SK-N-SH (cell line): ENCODE measurements at regions not wholly inside any gene's neighbourhood (a gene's known extent, or its start where the extent isn't known, plus 50 kb on each side); places are given as distances from the start of the nearest gene placed in this dataset.

Experiments used
- CTCF ChIP-seq: fragments of 200-600 bp; sonication (generic); IDR thresholded peaks from 2 replicates; pipeline ENCODE4 v1.6.1; 2017; ENCODE audit warnings: antibody characterized with exemption, mild to moderate bottlenecking, moderate library complexity
- EP300 ChIP-seq, 2 experiments: IDR thresholded peaks; 2 replicates each; pipeline versions ENCODE4 v1.4.0 to v1.6.1; 2012; ENCODE audit warnings: borderline replicate concordance in 1 of 2, low read depth in 1 of 2, low read length in 1 of 2
- POLR2AphosphoS5 ChIP-seq: IDR thresholded peaks from 2 replicates; pipeline ENCODE4 v1.6.1; 2012; ENCODE audit warnings: low read depth, low read length
- TCF12 ChIP-seq: IDR thresholded peaks from 2 replicates; pipeline ENCODE4 v1.4.0; 2012
- USF1 ChIP-seq: IDR thresholded peaks from 2 replicates; pipeline ENCODE4 v1.4.0; 2012; ENCODE audit warnings: low read depth, borderline replicate concordance
- USF2 ChIP-seq: fragments of 150-350 bp; IDR thresholded peaks from 2 replicates; pipeline ENCODE4 v1.6.1; 2017; ENCODE audit warnings: antibody characterized with exemption, low read length, low read depth, borderline replicate concordance
- YY1 ChIP-seq: IDR thresholded peaks from 2 replicates; pipeline ENCODE4 v1.4.0; 2012; ENCODE audit warnings: low read depth, mild to moderate bottlenecking

DNA sequence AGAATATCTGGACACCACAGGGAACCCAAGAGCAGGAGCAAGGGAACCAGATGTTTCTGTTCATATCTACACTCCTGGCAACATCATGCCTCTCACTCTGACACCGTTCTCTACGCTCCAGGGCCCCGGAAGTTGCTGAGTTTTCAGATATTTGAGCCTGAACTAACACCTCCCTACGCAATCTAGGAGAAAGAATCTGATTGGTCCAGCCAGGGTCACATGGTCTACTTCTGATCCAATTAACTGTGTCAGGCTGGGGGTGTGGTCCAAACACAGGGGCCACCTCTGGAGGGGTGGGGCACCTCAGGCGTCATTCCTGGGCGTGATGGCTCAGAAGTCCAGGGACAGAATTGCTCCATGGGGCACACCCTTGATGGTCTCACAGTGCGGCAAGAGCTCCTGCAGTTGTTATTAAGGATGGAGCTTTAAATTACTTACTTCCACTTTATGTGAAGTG, 165.5 kb downstream of the PTPN11 start:
- TF ChIP-seq CTCF (no peak), EP300 (IDR thresholded peaks at IDR 0.05; ENCODE audit: borderline replicate concordance in 1 of 2, low read depth in 1 of 2, low read length in 1 of 2) (no peak), YY1 (no peak), TCF12 (no peak), POLR2AphosphoS5 (no peak), USF2 (no peak), USF1 (no peak)
